Esophagus muscularis mucosa (tissue), 4 donors: ENCODE measurements at regions not wholly inside any gene's neighbourhood (a gene's known extent, or its start where the extent isn't known, plus 50 kb on each side); places are given as distances from the start of the nearest gene placed in this dataset.

Source experiments
- EP300 ChIP-seq: sonication (generic); formaldehyde crosslinking; IDR thresholded peaks from one replicate; pipeline ENCODE4 v1.6.1; 2017; ENCODE audit warnings: antibody characterized with exemption
- POLR2A ChIP-seq: fragments of 450-650 bp; IDR thresholded peaks from one replicate; pipeline ENCODE4 v1.6.1; 2017; ENCODE audit warnings: antibody characterized with exemption, moderate library complexity, mild to moderate bottlenecking, low read depth
- POLR2AphosphoS5 ChIP-seq, 2 donors: sonication (generic); formaldehyde crosslinking; IDR thresholded peaks; one replicate each; pipeline ENCODE4 v1.6.1; 2017; ENCODE audit warnings: antibody characterized with exemption in 2 of 2
- TF ChIP-seq, protein P1 (sequence below), 3 experiments: fragments of 200-600 bp in 2 of 3; fragments of 450-650 bp in 1 of 3; sonication (generic) in 2 of 3; IDR thresholded peaks; one replicate each; pipeline ENCODE4 v1.5.1; 2017 to 2019; ENCODE audit warnings: antibody characterized with exemption in 3 of 3, mild to moderate bottlenecking in 2 of 3, moderate library complexity in 1 of 3

GRCh38 chr1:228883535-228883934 lies 148.3 kb downstream of the RHOU start:
- TF ChIP-seq, protein P1, sequence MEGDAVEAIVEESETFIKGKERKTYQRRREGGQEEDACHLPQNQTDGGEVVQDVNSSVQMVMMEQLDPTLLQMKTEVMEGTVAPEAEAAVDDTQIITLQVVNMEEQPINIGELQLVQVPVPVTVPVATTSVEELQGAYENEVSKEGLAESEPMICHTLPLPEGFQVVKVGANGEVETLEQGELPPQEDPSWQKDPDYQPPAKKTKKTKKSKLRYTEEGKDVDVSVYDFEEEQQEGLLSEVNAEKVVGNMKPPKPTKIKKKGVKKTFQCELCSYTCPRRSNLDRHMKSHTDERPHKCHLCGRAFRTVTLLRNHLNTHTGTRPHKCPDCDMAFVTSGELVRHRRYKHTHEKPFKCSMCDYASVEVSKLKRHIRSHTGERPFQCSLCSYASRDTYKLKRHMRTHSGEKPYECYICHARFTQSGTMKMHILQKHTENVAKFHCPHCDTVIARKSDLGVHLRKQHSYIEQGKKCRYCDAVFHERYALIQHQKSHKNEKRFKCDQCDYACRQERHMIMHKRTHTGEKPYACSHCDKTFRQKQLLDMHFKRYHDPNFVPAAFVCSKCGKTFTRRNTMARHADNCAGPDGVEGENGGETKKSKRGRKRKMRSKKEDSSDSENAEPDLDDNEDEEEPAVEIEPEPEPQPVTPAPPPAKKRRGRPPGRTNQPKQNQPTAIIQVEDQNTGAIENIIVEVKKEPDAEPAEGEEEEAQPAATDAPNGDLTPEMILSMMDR (IDR thresholded peaks at IDR 0.05), result no peak
- TF ChIP-seq POLR2A (no peak), EP300 (no peak), POLR2AphosphoS5 (IDR thresholded peaks at IDR 0.05) (no peak)
